Uterus (tissue), 3 donors: ENCODE measurements at regions not wholly inside any gene's neighbourhood (a gene's known extent, or its start where the extent isn't known, plus 50 kb on each side); places are given as distances from the start of the nearest gene placed in this dataset.

ENCODE experiments used
- DNase-seq, 2 donors: peaks; one replicate each; pipeline ENCODE4 v3.0.0-alpha.2; 2019 to 2020
- H3K27ac ChIP-seq, 2 donors: fragments of 200-600 bp; sonication (generic); 1 replicate in 1 of 2; 2 replicates in 1 of 2; pipeline ENCODE4 v1.5.1; 2016 to 2018
- H3K27me3 ChIP-seq, 2 donors: fragments of 200-600 bp; sonication (generic); one replicate each; pipeline ENCODE4 v1.5.1; 2018 to 2019; ENCODE audit warnings: control low read depth in 1 of 2
- H3K36me3 ChIP-seq, 2 donors: fragments of 200-600 bp; sonication (generic); one replicate each; pipeline ENCODE4 v1.5.1; 2019; ENCODE audit warnings: control low read depth in 1 of 2
- H3K4me1 ChIP-seq, 2 donors: fragments of 200-600 bp; sonication (generic); one replicate each; pipeline ENCODE4 v1.5.1; 2018 to 2019; ENCODE audit warnings: control low read depth in 1 of 2
- H3K4me3 ChIP-seq, 2 donors: fragments of 200-600 bp; sonication (generic); 1 replicate in 1 of 2; 2 replicates in 1 of 2; pipeline ENCODE4 v1.5.1; 2018 to 2019; ENCODE audit warnings: mild to moderate bottlenecking in 1 of 2
- H3K9me3 ChIP-seq, 2 donors: fragments of 200-600 bp; sonication (generic); one replicate each; pipeline ENCODE4 v1.5.1; 2019; ENCODE audit warnings: control low read depth in 1 of 2
- POLR2A ChIP-seq, 2 donors: fragments of 450-650 bp; IDR thresholded peaks; one replicate each; pipeline ENCODE4 v1.6.1; 2016; ENCODE audit warnings: antibody characterized with exemption in 2 of 2, mild to moderate bottlenecking in 1 of 2, moderate library complexity in 1 of 2
- intact Hi-C: fragments of 100-400 bp; cut with DNase I; formaldehyde crosslinking; loops from one replicate; pipeline ENCODE4 v1.15.1; 2023; ENCODE audit warnings: low total_unique reads
- TF ChIP-seq, protein P1 (sequence below), 4 experiments: fragments of 200-600 bp in 2 of 4; fragments of 450-650 bp in 2 of 4; sonication (generic) in 2 of 4; IDR thresholded peaks; one replicate each; pipeline ENCODE4 v1.5.1; 2016 to 2019; ENCODE audit warnings: antibody characterized with exemption in 4 of 4, mild to moderate bottlenecking in 2 of 4, moderate library complexity in 1 of 4
- donor health status: DM: yes; HTN: yes; CAD: no.

DNA sequence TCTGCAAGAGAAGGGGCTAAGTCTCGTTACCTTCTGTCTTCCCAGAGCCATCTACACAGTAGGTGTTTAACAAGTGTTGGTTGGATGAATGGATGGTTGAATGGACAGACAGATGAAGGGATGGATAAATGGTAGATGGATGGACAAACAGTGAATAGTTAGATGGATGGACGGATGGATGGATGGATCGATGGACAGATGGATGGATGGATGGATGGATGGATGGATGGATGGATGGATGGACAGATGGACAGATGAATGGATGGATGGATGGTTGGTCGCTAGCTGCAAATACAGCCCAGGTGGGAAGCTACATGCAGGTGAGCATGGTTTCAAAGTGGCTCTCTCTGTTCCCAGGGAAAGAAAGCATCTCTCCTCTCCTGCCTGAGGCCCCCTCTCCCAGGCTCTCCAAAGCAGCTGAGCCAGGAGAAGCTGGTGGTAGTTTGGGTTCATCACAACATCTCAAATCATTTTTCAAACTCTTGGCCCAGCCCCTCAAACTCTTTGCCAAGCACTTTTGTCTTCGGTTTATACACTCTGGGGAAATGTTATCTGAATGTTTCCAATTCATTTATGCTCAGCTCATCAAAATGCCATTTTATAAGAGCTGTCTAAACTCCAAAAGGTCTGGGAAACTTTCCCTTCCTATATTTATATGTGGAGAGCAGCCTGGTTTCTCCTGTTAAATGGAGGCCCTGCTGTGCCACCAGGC is 192.7 kb downstream of the ANAPC1 start:
- Histone ChIP-seq H3K9me3 (peaks cover 0 to 5% of the 10 kb centered on the region in 2 donors), H3K27me3 (no peaks in the 10 kb centered on the region), H3K27ac (no peak overlapping the region), H3K4me1 (no peaks in the 10 kb centered on the region), H3K4me3 (no peak overlapping the region), H3K36me3 (no peaks in the 10 kb centered on the region)
- intact Hi-C loops, result no loop called here
- TF ChIP-seq POLR2A (IDR thresholded peaks at IDR 0.05), result no peak
- TF ChIP-seq, protein P1, sequence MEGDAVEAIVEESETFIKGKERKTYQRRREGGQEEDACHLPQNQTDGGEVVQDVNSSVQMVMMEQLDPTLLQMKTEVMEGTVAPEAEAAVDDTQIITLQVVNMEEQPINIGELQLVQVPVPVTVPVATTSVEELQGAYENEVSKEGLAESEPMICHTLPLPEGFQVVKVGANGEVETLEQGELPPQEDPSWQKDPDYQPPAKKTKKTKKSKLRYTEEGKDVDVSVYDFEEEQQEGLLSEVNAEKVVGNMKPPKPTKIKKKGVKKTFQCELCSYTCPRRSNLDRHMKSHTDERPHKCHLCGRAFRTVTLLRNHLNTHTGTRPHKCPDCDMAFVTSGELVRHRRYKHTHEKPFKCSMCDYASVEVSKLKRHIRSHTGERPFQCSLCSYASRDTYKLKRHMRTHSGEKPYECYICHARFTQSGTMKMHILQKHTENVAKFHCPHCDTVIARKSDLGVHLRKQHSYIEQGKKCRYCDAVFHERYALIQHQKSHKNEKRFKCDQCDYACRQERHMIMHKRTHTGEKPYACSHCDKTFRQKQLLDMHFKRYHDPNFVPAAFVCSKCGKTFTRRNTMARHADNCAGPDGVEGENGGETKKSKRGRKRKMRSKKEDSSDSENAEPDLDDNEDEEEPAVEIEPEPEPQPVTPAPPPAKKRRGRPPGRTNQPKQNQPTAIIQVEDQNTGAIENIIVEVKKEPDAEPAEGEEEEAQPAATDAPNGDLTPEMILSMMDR (IDR thresholded peaks at IDR 0.05), result no peak
- no peak for DNase-seq

DNA sequence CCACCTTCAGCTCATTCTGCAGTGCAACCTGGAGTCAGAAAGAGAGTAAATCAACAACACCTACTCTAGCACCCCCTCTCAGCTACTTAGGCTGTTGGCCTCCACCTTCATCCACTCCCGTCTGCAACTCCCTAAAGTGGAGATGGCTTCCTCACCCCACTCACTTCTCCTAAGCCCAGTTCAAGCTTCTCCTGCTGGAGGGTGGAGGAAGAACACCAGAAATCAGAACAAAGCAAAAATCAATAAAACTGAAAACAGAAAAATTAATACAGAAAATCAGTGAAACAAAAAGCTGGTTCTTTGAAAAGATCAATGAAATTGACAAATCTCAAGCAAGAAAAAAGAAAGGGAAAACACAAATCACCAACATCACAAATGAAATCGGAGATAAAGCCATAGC is 191.7 kb downstream of the ANAPC1 start:
- no peak for TF ChIP-seq POLR2A (IDR thresholded peaks at IDR 0.05)
- TF ChIP-seq, protein P1 (IDR thresholded peaks at IDR 0.05), result no peak
- H3K4me1 ChIP-seq, result no peaks in the 10 kb centered on the region
- intact Hi-C loops, result no loop called here
- peaks cover 0 to 5% of the 10 kb centered on the region in 2 donors for H3K9me3 ChIP-seq
- no peaks in the 10 kb centered on the region for H3K27me3 ChIP-seq
- no peak overlapping the region for H3K27ac ChIP-seq
- H3K36me3 ChIP-seq, result no peaks in the 10 kb centered on the region
- H3K4me3 ChIP-seq, result no peak overlapping the region
- DNase-seq, result no peak

DNA sequence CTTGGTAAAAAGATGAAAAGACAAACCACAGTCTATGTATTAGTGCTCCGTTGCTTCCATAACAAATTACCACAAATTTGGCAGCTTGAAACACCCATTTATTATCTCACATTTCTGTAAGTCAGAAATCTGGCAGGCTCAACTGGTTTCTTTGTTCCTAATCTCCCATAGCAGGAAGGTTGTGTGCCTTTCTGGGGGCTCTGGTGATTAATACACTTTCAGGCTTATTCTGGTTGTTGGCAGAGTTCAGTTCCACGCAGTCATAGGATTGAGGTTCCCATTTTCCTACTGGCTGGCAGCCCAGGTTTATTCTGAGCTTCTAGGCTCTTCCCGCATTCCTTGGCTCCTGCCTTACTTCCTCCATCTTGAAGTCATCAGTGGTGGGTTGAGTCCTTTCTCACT is 189.3 kb downstream of the ANAPC1 start:
- H3K36me3 ChIP-seq, result no peaks in the 10 kb centered on the region
- H3K4me1 ChIP-seq, result no peaks in the 10 kb centered on the region
- H3K27ac ChIP-seq, result no peak overlapping the region
- TF ChIP-seq, protein P1 (IDR thresholded peaks at IDR 0.05), result no peak
- no peaks in the 10 kb centered on the region for H3K27me3 ChIP-seq
- intact Hi-C loops, result no loop called here
- H3K4me3 ChIP-seq, result no peak overlapping the region
- peaks cover 0 to 5% of the 10 kb centered on the region in 2 donors for H3K9me3 ChIP-seq
- no peak for DNase-seq

DNA sequence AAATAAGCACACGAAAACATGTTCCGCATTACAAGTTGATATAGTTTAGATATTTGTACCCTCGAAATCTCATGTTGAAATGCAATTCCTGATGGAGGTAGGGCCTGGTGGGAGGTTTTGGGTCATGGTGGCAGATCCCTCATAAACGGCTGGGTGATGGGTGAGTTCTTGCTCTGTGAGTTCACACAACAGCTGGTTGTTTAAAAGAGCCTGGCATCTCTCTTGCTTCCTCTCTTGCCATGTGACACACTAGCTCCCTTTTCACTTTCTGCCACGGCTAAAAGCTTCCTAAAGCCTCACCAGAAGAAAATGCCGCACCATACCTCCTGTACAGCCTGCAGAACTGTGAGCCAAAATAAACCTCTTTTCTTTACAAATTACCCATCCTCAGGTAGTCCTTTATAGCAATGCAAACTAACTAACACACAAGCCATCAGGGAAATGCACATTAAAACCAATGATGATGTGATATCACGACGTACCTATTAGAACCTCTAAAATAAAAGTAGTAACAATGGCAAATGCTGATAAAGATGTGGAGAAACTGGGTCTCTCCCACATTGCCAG is 188.5 kb downstream of the ANAPC1 start:
- TF ChIP-seq POLR2A (IDR thresholded peaks at IDR 0.05), result no peak
- TF ChIP-seq, protein P1 (IDR thresholded peaks at IDR 0.05), result no peak
- DNase-seq, result no peak
- Histone ChIP-seq H3K4me3 (no peak overlapping the region), H3K4me1 (no peaks in the 10 kb centered on the region), H3K36me3 (no peaks in the 10 kb centered on the region), H3K9me3 (peaks cover 0 to 5% of the 10 kb centered on the region in 2 donors), H3K27ac (no peak overlapping the region), H3K27me3 (no peaks in the 10 kb centered on the region)
- intact Hi-C loops, result no loop called here

DNA sequence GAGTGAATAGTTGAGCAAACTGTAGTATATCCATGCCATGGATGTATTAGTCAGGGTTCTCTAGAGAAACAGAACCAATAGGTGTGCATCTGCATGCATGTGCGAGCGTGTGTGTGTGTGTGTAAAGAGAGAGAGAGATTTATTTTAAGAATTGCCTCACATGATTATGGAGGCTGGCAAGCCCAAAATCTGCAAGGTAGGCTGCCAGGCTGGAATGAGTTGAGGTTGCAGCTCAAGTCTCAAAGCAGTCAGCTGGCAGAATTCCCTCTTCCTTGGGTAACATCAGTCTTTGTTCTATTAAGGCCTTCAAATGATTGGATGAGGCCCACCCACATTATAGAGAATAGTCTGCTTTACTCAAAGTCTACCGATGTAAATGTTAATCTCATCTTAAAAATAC is 187.8 kb downstream of the ANAPC1 start:
- no peaks in the 10 kb centered on the region for H3K27me3 ChIP-seq
- DNase-seq, result no peak
- TF ChIP-seq, protein P1 (IDR thresholded peaks at IDR 0.05), result no peak
- no peak for TF ChIP-seq POLR2A (IDR thresholded peaks at IDR 0.05)
- H3K27ac ChIP-seq, result no peak overlapping the region
- H3K4me1 ChIP-seq, result no peaks in the 10 kb centered on the region
- H3K4me3 ChIP-seq, result no peak overlapping the region
- intact Hi-C loops, result no loop called here
- H3K9me3 ChIP-seq, result peaks cover 0 to 5% of the 10 kb centered on the region in 2 donors
- no peaks in the 10 kb centered on the region for H3K36me3 ChIP-seq
